G401 (cell line): ENCODE measurements at regions not wholly inside any gene's neighbourhood (a gene's known extent, or its start where the extent isn't known, plus 50 kb on each side); places are given as distances from the start of the nearest gene placed in this dataset.
"Not testable (repeated sequence)": the region's sequence is repeated elsewhere in the genome, so short reads cannot be mapped to it uniquely, and the experiment has no call there.

Experiments
- DNase-seq: peaks from one replicate; pipeline ENCODE4 v3.0.0-alpha.2; 2015; ENCODE audit warnings: low spot score
- in situ Hi-C: cut with HindIII; loops from 2 replicates; pipeline ENCODE4 v1.10.0; 2016; ENCODE audit warnings: low sequenced_read_pairs, mixed read lengths

DNA sequence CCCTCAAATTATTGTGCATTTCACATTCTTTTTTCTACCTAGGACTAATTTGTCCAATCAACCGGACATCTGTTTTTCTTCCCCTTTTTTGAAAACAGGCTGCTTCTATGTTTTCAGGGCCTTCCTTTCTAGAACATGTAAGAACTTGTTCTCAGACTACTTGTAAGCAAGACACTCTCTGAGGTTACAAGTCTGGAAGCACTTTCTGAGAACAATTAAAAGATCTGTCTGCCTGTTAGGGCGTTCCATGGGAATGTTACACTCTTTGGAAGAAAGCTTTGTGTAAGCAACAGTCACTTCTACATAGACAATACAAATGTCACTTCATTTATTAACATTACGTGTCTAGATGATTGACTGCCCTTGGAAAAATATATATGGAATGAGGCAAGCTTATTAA is 50.9 kb upstream of the HSPB3 start:
- no peak for DNase-seq
- in situ Hi-C loops, result no loop called here

DNA sequence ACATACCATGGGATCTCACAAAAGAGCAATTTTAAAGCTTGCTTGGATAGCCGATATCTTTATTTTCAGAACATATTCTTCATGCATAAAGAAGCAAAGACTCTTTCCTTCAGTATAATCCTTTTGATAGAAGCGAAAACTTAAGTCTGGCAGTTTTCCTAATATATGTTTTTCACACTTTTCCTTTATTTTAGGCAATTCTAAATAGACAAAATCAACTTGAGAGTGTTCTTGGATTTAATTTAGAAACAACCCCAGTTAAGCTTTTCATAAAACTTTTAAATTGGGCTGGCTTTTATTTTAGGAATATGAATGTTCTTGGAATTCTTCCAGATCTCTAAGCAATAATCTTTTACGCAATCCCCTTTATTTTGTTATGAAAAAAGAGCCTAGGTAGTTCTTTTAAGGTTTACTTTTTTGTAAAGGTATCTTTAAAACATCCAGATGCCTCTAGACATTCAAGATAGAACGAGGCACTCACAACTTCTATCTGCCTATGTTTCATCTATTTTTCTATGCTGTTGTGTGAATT is 51.5 kb upstream of the HSPB3 start:
- in situ Hi-C loops, result no loop called here
- no peak for DNase-seq

DNA sequence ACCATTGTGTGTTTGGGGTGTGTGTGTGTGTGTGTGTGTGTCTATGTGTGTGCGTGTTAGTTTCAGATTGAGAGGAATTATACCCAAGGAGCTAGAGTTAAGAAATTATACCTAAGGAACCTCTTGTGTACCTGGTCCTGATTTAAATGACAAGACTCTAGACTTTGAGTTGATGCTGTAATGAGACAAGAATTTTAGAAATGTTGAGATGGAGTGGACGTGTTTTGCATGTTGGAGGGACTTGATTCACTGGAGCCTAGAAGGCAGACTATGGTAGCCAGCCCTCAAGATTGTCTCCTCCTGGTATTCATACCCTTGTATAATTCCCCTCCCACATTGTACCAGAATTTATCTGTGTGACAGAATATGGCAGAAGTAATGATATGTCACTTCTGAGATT is 52.4 kb upstream of the HSPB3 start:
- in situ Hi-C loops, result no loop called here
- DNase-seq, result no peak

DNA sequence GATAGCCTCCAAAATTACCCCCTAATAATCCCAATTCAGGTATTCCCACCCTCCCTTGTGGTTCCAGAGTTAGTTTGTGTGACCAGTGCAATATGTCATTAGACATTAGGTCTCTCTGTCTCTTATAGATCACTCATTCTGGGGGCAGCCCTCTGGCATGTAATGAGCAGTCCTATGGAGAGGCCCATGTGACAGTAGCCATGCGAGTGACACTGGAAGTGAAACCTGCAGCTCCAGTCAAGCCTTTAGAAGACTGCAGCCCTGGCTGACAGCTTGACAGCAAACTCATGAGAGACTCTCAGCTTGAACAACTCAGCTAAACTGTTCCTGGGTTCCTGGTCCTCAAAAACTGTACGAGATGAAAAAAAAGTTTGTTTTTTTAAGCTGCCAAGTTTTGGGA is 54.0 kb upstream of the HSPB3 start:
- in situ Hi-C loops, result no loop called here

DNA sequence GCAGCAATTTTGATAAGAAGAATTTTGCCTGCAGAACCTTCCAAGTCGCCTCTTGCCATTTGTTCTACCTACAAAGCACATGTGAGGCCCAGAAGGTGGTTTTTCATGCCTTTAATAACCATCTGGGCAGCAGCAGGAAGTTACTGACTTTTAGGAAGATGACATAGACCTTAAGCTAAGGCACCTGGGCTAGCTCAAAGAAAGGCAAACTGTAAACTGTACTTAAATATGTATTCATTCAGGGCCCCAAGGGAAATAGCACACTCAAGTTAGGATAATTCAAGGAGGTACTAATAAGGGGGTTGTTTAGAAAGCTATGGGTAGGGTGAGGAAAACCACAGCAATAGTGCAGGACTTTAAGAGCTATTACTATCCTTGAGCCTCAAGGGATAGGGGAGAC is 57.3 kb upstream of the HSPB3 start:
- no peak for DNase-seq
- in situ Hi-C loops, result no loop called here

More for the DNA sequence above, 54.0 kb upstream of the HSPB3 start:
- no peak for DNase-seq

DNA sequence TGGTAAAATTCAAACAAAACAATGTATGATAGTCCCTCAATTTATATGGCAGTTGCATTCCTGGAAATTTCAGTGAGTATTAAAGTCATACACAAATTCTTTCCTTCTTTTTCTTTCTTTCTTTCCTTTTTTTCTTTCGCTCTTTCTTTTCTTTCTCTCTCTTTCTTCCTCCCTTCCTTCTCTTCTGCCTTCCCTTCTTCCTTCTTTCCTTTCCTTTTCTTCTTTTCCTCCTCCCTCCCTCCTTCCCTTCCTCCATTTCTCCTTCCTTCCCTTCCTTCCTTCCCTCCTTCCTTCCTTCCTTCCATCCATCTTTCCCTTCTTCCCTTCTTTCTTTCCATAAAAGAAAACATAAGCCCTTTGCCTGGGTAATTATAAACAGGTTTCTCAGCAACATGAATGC is 58.1 kb upstream of the HSPB3 start:
- in situ Hi-C loops, result no loop called here
- no peak for DNase-seq

DNA sequence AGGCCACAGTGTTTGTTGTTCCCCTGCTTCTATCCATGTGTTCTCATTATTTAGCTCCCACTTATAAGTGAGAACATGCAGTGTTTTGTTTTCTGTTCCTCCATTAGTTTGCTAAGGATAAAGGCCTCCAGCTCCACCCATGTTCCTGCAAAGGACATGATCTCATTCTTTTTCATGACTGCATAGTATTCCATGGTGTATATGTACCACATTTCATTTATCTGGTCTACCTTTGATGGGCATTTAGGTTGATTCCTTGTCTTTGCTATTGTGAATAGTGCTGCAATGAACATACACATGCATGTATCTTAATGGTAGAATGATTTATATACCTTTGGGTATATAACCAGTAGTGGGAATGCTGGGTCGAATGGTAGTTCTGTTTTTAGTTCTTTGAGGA is 62.5 kb upstream of the HSPB3 start:
- in situ Hi-C loops, DNase-seq: not testable (repeated sequence)

DNA sequence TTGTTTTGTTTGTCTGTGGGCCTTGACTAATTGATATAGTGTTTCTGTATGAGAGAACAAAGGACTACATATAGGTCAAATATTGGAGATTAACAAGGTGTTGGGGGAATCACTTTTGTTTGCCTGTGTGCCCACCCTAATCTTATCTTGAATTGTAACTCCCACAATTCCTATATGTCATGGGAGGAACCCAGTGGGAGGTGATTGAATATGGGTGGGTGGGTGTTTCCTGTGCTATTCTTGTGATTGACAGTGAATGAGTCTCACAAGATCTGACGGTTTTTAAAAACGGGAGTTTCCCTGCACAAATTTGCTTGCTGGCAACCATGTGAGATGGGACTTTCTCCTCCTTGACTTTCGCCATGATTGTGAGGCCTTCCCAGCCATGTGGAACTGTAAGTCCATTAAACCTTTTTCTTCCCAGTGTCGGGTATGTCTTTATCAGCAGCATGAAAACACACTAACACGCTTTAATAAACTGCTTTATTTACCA is 64.9 kb upstream of the HSPB3 start:
- in situ Hi-C loops, result no loop called here
- DNase-seq, result no peak

DNA sequence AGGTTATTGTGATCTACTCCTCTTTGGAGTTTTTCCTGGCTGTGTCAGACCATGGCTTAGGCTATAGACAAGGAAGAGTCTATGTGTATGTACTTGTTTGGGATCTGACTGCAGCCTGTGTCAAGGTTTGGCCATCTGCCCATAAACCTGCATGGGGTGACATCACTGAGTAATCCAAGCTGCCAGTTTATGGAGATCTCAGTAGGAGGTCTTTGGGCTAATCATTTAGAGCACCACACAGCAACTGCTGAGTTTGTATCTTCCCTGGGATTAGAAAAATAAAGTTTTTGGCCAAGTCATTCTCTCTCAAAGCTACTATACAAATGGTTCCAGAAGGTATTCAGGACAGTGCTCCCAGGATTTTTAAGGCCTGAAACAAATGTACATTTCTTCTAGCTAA is 65.5 kb upstream of the HSPB3 start:
- peak; percentile 71 for DNase-seq
- in situ Hi-C loops, result no loop called here

DNA sequence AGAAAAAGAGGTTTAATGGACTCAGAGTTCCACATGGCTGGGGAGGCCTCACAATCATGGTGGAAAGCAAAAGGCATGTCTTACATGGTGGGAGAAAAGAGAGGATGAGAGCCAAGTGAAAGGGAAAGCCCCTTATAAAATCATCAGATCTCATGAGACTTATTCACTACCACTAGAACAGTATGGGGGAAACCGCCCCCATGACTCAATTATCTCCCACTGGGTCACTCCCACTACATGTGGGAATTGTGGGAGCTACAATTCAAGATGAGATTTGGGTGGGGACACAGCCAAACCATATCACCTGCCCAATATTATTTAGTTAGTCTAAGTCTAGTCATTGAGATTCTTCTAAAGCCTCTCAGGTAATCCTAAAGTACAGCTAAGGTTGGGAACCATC is 66.1 kb upstream of the HSPB3 start:
- DNase-seq, in situ Hi-C loops: not testable (repeated sequence)

DNA sequence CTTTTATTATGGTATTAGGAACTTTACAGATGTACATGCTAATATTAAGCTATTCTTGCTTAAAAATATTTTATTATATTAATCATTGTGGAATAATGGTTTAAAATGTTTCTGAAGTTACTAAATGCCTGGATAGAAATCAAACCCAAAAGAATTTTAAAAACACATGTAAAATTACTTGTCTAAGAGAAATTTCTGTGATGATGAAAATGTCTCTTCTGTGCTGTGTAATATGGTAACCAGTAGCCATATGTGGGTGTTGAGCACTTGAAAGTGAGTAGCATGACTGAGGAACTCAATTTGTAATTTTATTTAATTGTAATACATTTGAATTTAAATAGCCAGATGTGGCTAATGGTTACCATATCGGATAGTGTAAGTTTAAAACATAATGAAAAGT is 66.7 kb upstream of the HSPB3 start:
- no peak for DNase-seq
- in situ Hi-C loops, result no loop called here

DNA sequence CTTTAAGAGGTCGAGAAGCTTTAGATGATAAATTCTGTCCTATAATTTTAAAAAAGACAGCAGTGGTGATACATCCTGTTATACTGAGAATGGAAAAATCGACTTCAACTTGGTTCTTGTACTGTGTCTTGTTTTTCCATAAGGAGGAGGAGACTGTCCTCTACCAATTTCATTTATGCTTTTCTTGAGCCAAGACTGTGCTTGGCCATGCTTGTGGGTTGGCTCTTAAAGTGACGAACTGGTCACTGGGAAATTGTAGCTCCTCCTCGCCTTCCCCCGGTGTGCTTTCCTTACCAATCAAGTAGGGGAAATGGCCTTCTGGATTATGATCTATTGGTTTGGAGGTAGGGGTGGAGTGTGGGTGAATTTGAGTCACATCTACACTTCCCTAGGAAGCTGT is 67.1 kb upstream of the HSPB3 start:
- in situ Hi-C loops, result no loop called here
- no peak for DNase-seq

DNA sequence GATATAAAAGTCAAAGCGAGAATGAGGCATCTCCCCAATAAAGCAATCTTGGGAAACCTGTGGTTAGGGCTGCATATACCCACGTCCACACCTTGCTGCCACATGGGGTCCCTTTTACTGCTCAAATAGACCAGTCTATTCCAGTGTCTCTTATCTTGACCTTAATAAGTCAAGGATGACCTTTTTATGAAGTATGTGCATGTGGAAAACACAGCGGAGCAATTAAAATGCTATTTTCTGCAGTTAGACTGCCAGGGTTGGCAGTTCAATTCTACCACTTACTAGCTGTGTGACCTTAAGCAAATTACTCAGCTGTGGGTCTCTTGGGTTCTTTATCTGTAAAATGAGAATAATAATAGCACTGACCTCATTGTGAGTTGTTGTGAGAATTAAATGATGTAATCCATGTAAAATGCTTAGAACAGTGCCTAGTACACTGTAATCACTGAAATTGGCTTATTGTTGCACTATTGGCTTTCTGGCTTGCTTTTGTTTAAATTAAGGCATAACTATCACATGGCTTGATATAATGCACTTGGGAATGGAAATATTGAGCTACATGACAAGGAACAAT is 67.8 kb upstream of the HSPB3 start:
- no peak for DNase-seq
- in situ Hi-C loops, result no loop called here

DNA sequence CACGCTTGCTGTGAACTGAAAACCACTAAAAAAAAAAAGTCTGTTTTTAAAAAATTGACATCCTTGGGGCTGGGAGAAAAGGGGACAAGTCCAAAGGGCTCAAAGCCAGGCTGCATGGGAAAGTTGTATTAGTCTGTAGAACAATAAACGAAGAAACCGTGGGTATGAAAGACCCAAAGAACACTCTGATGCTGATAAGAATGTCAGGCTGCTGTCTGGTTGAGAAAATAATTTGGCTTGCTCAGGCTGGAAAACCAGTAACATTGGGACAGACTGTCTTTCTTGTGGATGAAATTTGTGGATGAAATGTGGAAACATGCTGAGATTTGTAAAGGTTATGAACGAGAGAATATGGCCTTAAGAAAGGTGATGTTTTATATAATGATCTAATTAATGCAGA is 68.5 kb upstream of the HSPB3 start:
- in situ Hi-C loops, result no loop called here
- DNase-seq, result no peak

DNA sequence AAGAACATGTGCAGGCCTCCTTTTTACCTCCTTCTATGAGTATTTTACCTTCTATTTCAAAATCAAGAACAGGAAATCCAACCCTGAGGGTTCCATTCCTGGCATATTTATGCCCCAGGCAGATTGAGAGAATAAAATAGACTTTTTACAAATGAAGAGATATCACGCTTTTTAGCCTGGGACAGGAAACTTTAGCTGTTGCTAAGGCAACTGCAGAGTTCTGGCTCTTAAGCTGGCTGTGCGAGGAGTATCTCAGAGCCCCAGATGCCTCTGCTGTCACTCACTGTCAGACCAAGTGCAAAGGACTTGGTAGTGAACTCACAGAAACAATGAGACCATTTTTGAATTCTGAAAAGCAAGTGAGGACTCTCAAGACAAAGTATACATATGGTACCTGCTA is 69.5 kb upstream of the HSPB3 start:
- DNase-seq, result no peak
- in situ Hi-C loops, result no loop called here

DNA sequence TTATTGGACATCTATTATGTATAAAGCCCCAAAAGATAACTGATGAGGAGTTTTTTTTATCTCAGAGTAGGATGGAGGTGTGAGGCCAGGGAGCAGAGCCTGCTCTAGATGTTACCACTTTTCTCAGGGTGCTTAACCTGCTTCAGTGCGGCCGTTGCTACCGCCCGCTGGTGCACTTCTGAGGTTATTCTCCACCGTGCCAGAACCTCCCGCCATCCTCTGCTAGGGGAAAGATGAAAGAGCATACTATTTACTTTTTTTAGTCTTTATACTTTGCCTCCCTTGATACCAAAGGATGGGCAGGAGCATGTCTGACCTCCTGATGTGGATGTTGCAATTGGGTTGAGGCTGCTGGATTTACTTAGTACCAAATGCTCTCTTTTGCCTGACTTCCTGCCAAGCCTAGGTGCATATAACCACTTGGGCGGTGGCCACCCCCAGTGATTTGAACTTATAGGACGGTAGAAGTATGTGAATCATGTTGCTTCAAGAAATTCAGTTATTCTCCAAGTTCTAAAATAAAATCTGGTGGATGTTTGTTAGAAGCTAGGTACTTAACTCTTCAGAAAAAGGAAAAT is 71.1 kb upstream of the HSPB3 start:
- in situ Hi-C loops, result no loop called here
- no peak for DNase-seq

DNA sequence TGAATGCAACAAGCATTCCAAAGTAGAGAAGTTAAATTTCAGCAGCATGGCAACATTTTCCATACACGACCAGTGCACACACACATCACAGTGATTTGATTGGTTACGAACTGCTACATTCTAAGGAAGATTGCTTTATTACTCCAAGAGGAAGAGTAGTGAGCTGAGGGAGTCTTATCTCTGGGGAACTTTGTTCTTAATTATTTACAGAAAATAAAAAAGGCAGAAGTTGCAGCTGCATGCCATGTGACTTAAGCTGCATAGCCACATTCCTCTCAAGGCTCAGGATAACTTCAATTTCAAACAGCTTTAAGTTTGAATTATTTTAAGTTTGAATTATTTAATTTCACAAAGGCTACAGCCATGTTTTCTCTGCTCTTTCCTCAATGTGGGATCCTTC is 71.6 kb upstream of the HSPB3 start:
- in situ Hi-C loops, result no loop called here
- DNase-seq, result no peak

DNA sequence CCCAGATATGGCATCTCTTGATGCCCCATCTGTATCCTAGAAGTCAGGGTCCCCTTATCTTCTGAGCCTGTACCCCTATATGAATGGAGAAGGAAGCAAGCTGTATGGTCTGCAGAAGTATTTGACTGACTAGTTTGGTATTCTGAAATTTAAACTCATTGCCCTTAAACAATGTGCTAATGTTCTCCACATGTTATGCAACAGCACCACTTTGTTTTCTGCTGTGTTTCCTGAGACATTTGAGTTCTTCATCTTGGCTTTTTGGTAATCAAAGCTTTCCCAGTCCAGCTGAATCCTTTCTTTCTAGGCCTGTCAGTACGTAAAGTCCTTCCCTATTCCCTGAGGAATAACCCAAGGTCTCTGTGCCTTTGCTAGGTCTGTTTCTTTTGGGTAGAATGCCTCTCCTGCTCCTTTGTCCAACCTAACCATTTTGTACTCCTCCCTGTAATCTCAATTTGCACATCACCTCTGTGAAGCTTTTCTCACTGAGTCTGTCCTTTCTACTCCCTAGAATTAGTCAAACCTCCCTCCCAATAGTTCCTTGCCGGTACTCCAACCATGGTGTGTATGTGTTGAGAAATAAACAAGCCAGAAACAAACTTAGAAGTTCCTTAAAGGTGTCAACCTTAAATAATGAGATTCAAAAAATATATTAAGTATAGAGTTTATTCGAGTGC is 72.1 kb upstream of the HSPB3 start:
- no peak for DNase-seq
- in situ Hi-C loops, result no loop called here

DNA sequence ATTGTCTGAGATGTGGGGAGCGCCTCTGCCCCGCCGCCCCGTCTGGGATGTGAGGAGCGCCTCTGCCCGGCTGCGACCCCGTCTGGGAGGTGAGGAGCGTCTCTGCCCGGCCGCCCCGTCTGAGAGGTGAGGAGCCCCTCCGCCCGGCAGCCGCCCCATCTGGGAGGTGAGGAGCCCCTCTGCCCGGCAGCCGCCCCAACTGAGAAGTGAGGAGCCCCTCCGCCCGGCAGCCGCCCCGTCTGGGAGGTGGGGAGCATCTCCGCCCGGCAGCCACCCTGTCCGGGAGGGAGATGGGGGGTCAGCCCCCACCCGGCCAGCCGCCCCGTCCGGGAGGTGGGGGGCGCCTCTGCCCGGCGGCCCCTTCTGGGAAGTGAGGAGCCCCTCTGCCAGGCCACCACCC is 70.9 kb upstream of the ARL15 start:
- DNase-seq, in situ Hi-C loops: not testable (repeated sequence)

DNA sequence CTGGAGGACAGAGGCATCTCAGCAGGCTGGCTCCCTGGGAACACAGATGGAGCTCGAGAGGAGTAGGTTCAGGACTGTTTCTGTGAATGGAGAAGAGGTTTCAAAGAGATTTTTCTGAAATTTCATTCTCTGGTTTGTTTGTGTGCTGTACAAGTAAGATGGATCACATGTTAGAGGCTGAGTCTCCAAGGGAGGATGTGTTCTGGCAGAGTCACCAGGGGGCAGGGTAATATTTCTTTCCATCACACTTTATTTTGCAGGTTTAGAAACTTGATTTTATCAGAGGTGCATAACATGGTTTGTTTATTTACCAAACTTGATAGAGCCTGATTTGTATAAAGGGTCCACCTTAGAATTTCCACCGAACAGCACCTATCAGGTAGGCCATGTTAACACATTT is 69.2 kb upstream of the ARL15 start:
- no peak for DNase-seq
- in situ Hi-C loops, result no loop called here

DNA sequence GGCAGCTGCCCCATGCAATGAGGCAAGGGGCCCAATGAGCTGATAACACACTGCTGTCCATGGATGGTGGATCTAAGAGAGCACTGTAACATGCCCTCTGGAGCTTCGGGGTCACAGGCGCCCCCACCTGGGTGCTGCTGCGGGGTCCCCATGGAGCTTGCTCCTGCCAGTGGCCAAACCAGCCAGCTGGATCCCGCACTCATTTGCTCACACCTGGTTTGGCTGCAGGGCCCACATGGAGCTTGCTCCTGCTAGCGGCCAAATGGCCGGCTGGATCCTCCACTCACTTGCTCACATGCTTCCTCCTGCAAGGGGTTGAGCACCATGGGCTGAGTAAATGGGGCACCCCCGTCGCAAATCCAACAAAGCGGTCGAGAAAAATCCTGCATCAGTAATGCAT is 68.3 kb upstream of the ARL15 start:
- no peak for DNase-seq
- in situ Hi-C loops, result no loop called here
